ENCODE measurements at regions not wholly inside any gene's neighbourhood (a gene's known extent, or its start where the extent isn't known, plus 50 kb on each side); places are given as distances from the start of the nearest gene placed in this dataset.

GRCh38 chr5:111892949-111893348 is 136.0 kb upstream of the NREP start:
- Histone ChIP-seq H3K36me3 (no peaks in the 10 kb centered on the region), H3K27ac (no peak overlapping the region), H3K4me3 (no peak overlapping the region), H3K27me3 (no peaks in the 10 kb centered on the region), H3K4me1 (no peaks in the 10 kb centered on the region), H3K9me3 (peaks cover 0 to 6% (median 0%) of the 10 kb centered on the region in 3 donors)
- DNase-seq = no peak
- intact Hi-C loops (cut with DNase I; ENCODE audit: low total_unique reads) = no loop called here
- TF ChIP-seq, protein P1, sequence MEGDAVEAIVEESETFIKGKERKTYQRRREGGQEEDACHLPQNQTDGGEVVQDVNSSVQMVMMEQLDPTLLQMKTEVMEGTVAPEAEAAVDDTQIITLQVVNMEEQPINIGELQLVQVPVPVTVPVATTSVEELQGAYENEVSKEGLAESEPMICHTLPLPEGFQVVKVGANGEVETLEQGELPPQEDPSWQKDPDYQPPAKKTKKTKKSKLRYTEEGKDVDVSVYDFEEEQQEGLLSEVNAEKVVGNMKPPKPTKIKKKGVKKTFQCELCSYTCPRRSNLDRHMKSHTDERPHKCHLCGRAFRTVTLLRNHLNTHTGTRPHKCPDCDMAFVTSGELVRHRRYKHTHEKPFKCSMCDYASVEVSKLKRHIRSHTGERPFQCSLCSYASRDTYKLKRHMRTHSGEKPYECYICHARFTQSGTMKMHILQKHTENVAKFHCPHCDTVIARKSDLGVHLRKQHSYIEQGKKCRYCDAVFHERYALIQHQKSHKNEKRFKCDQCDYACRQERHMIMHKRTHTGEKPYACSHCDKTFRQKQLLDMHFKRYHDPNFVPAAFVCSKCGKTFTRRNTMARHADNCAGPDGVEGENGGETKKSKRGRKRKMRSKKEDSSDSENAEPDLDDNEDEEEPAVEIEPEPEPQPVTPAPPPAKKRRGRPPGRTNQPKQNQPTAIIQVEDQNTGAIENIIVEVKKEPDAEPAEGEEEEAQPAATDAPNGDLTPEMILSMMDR (IDR thresholded peaks at IDR 0.05) = no peak

- Histone ChIP-seq H3K27me3 (no peaks in the 10 kb centered on the region), H3K4me1 (no peaks in the 10 kb centered on the region), H3K36me3 (no peaks in the 10 kb centered on the region), H3K9me3 (peaks cover 0 to 6% (median 0%) of the 10 kb centered on the region in 3 donors), H3K27ac (no peak overlapping the region), H3K4me3 (no peak overlapping the region)
- TF ChIP-seq, protein P1 (IDR thresholded peaks at IDR 0.05) = no peak
- intact Hi-C loops (cut with DNase I; ENCODE audit: low total_unique reads) = no loop called here
- DNase-seq = no peak
Observed at GRCh38 chr5:111887706-111888105, 130.7 kb upstream of the NREP start.

- Histone ChIP-seq H3K9me3 (no peaks in the 10 kb centered on the region), H3K27me3 (no peaks in the 10 kb centered on the region), H3K36me3 (no peaks in the 10 kb centered on the region), H3K27ac (no peak overlapping the region), H3K4me1 (no peaks in the 10 kb centered on the region), H3K4me3 (no peak overlapping the region)
- DNase-seq = no peak
- TF ChIP-seq, protein P1 (IDR thresholded peaks at IDR 0.05) = no peak
- intact Hi-C loops (cut with DNase I; ENCODE audit: low total_unique reads) = no loop called here
Observed at GRCh38 chr5:111869681-111870080, 112.7 kb upstream of the NREP start.

GRCh38 chr5:111865356-111865755 is 108.4 kb upstream of the NREP start:
- Histone ChIP-seq H3K27me3 (no peaks in the 10 kb centered on the region), H3K4me3 (no peak overlapping the region), H3K27ac (no peak overlapping the region), H3K9me3 (no peaks in the 10 kb centered on the region), H3K36me3 (no peaks in the 10 kb centered on the region), H3K4me1 (peaks cover 0 to 1% (median under 1%) of the 10 kb centered on the region in 4 donors)
- intact Hi-C loops (cut with DNase I; ENCODE audit: low total_unique reads) = no loop called here
- DNase-seq = no peak
- TF ChIP-seq, protein P1 (IDR thresholded peaks at IDR 0.05) = no peak

DNA sequence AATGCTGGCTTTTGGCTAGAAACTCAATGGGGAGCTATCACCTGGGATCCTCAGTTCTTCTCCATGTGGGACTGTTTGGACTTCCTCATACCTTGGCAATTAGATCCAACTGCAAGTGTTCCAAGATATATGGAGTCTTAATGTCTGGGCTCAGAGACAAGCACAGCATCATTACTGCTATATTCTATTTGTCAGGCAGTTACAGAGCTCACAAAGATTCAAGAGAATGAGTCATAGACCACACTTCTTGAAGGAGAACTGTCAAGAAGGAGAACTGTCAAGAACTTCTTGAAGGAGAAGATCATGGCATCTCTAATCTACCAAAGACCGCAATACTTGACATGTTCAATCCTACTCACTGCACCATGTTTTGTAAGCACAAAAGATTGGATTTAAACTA is 106.8 kb upstream of the NREP start:
- Histone ChIP-seq H3K36me3 (no peaks in the 10 kb centered on the region), H3K27ac (no peak overlapping the region), H3K9me3 (no peaks in the 10 kb centered on the region), H3K4me3 (no peak overlapping the region), H3K4me1 (peaks cover 0 to 17% (median 15%) of the 10 kb centered on the region in 4 donors), H3K27me3 (no peaks in the 10 kb centered on the region)
- no peak for DNase-seq
- TF ChIP-seq, protein P1 (IDR thresholded peaks at IDR 0.05) = no peak
- intact Hi-C loops (cut with DNase I; ENCODE audit: low total_unique reads) = no loop called here
